GM19397 (cell line): ENCODE measurements at regions not wholly inside any gene's neighbourhood (a gene's known extent, or its start where the extent isn't known, plus 50 kb on each side); places are given as distances from the start of the nearest gene placed in this dataset.
"Not testable (repeated sequence)": the region's sequence is repeated elsewhere in the genome, so short reads cannot be mapped to it uniquely, and the experiment has no call there.

Experiments used
- ATAC-seq: cut with Tn5 transposase; IDR thresholded peaks from one replicate; pipeline ENCODE4 v1.9.1; 2021; ENCODE audit warnings: mild to moderate bottlenecking, moderate library complexity; ENCODE audit not compliant: unreplicated experiment

GRCh38 chr5:104932431-104932830 lies 1369.8 kb upstream of the NUDT12 start:
- no peak for ATAC-seq

DNA sequence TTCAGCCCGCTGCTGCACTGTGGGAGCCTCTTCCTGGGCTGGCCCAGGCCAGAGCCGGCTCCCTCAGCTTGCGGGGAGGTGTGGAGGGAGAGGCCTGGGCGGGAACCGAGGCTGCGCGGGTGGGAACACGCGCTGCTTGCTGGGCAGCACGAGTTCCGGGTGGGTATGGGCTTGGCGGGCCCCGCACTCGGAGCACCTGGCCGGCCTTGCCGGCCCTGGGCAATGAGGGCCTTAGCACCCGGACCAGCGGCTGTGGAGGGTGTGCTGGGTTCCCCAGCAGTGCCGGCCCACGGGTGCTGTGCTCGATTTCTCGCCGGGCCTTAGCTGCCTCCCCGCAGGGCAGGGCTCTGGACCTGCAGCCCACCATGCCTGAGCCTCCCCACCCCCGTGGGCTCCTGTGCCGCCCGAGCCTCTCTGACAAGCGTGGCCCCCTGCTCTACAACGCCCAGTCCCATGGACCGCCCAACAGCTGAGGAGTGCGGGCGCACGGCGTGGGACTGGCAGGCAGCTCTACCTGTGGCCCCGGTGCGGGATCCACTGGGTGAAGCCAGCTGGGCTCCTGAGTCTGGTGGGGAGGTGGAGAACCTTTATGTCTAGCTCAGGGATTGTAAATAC lies 1366.4 kb upstream of the NUDT12 start:
- no peak for ATAC-seq

DNA sequence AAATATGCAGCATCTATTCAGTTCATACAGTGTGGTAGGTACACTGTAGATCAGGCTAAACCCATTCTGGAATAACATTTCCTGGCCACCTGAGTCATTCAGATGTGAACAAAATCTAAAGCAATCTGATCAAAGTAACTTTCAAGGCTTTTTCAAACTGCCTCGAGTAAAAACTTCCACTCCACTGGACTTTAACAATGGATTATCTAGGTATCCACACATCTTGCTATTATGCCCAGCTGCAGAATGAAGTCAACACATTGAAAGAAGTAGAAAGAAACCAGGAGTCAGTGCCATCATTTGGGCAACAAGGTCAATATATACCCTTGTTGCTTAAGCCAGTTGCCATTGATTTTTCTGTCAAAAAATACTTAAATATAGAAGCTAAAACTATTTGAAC lies 1352.6 kb upstream of the NUDT12 start:
- no peak for ATAC-seq

GRCh38 chr5:104914536-104915070 lies 1352.0 kb upstream of the NUDT12 start:
- ATAC-seq, result no peak

GRCh38 chr5:104913841-104914281 lies 1351.3 kb upstream of the NUDT12 start:
- ATAC-seq, result no peak

DNA sequence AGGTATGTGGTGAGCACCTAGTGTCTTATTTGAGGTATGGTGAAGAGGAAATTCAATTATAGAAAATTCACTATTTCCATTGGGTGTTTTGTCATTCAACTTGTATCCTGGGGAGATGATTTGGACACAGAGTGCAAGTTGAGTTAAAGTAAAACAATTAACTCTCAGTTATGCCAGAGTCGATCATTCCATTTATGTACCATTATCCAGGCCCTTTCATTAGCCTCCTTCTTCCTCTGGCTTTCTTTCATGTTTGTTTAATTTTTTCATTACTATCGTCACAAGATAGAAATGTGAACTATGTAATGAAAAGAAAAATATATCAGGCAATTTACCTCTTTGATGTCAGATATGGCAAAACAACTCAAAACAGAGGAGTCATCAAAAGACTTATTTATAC lies 1347.2 kb upstream of the NUDT12 start:
- ATAC-seq, result no peak

- no peak for ATAC-seq
Observed at GRCh38 chr5:104904561-104904960, 1342.0 kb upstream of the NUDT12 start.

DNA sequence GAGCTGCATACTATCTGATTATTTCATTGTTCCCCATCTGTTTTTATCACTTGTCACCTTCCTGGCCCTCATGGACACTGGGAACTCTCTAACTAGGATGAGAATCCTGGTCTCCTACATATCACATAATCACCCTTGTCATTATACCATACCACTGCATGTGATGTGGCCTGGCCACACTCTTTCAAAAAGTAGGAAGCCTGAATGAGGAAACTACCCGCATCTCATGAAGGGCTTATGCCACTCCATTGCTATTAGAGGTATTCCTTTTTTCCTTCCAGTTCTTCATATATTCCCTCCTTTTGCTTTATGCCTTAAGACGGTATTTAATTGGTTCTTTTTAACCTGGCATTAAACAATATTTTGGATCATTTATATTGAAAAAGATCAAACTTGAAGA lies 1341.4 kb upstream of the NUDT12 start:
- no peak for ATAC-seq

- ATAC-seq, result no peak
Observed at GRCh38 chr5:104891596-104891995, 1329.0 kb upstream of the NUDT12 start.

DNA sequence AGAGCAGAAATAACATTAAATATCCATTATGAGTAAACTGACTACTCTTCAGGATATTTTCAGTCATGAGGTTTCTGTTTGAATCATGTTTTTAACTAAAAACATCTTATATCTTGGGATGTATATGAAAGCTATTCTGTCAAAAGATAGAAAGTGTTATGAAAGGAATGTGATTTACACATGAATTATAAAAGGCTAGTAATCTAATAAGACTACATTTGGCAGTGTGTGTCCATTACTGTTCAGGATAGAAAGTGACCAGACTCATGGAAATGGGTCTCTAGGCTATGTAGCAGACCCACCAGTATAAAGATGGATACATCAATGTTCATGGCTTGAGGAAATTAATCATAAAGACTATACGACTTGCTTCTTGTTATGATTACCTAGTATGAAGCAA lies 1328.2 kb upstream of the NUDT12 start:
- no peak for ATAC-seq

DNA sequence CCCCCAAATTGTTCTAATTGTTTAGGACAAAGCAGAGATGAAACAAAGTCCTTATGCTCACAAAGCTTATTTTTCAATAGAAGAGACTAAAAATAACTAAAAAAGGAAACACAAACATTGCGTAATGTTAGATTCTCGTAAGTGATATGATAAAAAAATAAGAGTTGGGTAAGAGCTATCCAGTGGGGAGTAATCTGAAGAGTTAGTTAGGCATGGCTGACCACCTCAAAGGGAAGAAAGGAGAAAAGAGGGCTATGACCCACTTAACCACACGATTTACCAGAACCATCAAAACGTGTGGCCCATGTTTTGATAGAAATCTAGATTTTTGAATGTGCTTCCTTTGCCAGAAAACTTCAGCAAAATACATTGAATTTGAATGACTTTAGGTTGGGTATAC lies 1296.8 kb upstream of the NUDT12 start:
- ATAC-seq, result no peak

- ATAC-seq, result not testable (repeated sequence)
Observed at GRCh38 chr5:104852099-104852498, 1289.5 kb upstream of the NUDT12 start.

DNA sequence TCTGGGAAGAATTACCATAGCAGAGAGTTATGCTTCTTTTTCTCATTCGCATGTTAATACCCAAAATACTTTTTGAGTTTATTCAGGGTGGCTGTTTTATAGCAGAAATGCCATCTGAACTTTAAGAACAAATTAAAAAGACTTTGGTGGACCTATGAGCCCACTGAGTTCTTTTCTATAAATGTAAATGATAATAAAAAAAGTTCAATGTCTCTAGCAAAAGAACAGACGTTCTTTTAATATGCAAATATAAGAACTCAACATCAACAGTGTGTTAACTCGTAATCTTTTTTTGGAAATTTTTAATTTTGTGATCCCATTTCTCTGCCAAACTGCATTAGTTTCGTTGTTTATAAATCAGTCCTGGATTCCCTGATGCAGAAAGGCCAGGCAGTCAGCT lies 1283.0 kb upstream of the NUDT12 start:
- no peak for ATAC-seq

DNA sequence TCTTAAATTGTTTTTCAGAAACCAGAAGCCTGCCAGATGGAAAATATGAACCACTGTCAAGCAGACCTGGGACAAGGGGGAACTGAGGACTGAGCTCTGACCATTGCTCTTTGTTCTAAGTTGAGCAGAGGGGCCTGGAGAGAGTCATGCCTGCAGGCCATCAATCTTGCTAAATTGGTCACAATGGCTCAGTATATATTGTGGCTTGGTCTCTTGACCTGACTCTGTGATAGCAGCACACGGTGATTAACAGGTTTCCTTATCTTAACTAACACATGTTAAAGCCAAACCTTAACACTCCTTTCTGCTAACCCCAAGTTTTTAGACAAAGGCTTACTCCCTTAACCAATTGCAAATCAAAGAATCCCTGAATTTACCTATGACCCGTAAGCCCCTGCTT lies 1281.2 kb upstream of the NUDT12 start:
- ATAC-seq, result no peak

DNA sequence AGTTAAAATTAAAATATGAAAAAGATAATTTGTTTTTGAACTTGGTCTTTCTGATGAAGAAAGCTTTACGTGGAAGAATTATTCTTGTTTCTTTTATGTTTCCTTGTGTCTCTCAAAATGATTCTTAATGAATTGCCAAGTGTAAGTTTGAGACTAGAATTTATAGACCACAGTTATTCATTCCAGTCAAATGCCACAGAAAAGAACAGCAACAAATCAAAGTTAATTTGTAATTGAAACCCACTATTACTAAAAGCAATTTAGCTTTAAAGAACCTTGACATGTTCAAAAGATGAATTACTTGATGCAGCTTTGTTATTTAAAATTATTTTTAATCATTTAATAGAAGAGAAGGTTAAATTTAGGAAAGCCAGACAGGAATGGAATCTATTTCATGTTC lies 1277.7 kb upstream of the NUDT12 start:
- ATAC-seq, result no peak

- not testable (repeated sequence) for ATAC-seq
Observed at GRCh38 chr5:104831515-104831914, 1268.9 kb upstream of the NUDT12 start.

DNA sequence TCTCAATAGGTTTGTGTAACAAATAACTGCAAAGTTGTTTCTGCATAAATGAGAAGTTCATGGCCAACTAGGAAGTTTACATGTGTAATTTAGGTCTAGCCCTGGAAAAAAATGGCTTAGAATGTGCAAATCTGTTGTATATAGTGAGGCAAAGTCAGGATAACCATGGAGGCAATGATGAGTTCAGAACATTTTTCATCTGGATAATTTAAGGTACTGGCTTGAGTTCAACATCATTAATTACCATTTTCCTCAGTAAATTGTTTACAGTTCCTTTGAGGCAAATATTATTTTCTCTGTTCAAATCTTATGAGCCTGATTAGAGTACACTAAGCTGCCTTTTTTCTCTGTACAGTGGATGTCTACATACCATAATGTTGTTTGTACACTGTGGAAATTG lies 1259.0 kb upstream of the NUDT12 start:
- ATAC-seq, result no peak

DNA sequence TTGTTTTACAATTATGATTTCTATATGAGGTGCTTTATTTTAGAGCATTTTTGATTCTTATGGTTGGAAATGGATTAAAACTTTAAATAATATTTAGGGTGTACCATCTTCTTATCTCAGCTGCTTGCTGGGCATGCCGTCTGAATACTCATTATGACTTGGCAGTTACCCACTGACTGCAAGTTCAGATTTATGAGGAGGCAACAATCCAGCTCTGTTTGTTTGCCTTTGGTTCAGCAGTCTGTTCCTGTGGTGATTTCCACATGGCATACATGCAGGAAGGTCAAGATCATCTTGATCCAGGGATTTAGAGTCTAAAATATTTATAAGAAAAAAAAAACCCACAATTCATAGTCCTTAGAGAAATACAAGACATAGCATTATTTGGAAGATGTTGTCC lies 1254.5 kb upstream of the NUDT12 start:
- ATAC-seq, result no peak

DNA sequence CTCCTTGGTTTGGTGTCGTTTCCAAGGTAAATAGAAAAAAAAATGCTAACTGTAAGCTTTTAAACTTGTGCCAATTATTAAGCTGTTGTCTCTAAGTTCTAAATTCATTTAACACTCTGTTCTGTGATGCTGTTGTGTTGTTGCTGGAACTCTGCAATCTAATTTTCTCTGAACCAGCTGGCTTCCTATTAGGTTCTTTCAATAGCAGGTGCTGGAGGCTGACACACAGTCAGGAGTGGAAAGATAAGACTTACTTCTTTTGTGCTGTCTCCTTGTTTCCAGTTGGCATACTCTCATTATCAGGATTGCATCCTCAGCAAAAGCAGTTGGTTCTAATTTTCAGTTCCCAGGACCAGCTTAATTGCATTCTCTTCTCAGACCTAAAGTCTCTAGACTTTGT lies 1252.6 kb upstream of the NUDT12 start:
- ATAC-seq, result no peak

- no peak for ATAC-seq
Observed at GRCh38 chr5:104800440-104801048, 1238.0 kb upstream of the NUDT12 start.

DNA sequence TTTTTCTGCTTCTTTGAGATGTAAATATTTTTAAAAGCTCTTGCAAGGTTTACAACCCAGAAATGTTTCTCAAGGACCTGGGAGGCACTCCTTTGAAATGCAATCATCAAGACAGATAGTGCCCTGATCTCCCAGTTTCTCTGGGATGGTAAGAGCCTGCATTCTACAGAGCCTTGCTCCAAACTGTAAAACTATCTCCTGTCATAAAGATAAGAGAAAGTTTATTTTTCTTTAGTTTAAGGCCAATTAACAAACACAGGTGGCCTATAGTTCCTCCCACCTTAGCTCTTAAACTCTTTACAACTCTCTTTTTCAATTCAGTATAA lies 1231.1 kb upstream of the NUDT12 start:
- ATAC-seq, result no peak

- ATAC-seq, result no peak
Observed at GRCh38 chr5:104793031-104793754, 1230.6 kb upstream of the NUDT12 start.
